ENCODE measurements at regions not wholly inside any gene's neighbourhood (a gene's known extent, or its start where the extent isn't known, plus 50 kb on each side); places are given as distances from the start of the nearest gene placed in this dataset.
"Not testable (repeated sequence)": the region's sequence is repeated elsewhere in the genome, so short reads cannot be mapped to it uniquely, and the experiment has no call there.

GRCh38 chr1:30518186-30518585 is 205.2 kb downstream of the MATN1 start:
- no peaks in the 10 kb centered on the region for H3K9me3 ChIP-seq (ENCODE audit: insufficient read depth, low read length)
- no peak overlapping the region for H3K9ac ChIP-seq (ENCODE audit: insufficient read length, low read depth)
- no peaks in the 10 kb centered on the region for H3K36me3 ChIP-seq (ENCODE audit: insufficient read depth, insufficient read length, low read length)
- TF ChIP-seq ZNF274 (IDR thresholded peaks at IDR 0.05; ENCODE audit: low read depth, low read length): no peak
- no peak for TF ChIP-seq YY1 (IDR thresholded peaks at IDR 0.05; ENCODE audit: insufficient read depth, insufficient read length)
- no peak for TF ChIP-seq SUZ12 (IDR thresholded peaks at IDR 0.05; ENCODE audit: extremely low read depth, insufficient read depth, insufficient read length)
- peaks cover 4% of the 10 kb centered on the region for H3K27me3 ChIP-seq (ENCODE audit: insufficient read depth, insufficient read length)
- H3K4me3 ChIP-seq (ENCODE audit: insufficient read length, low read depth): no peak overlapping the region
- H3K4me1 ChIP-seq (ENCODE audit: insufficient read depth, insufficient read length): peaks cover 21% of the 10 kb centered on the region
- DNase-seq (ENCODE audit: low read depth, low spot score): no peak

- not testable (repeated sequence) for H3K9ac ChIP-seq (ENCODE audit: insufficient read length, low read depth); H3K36me3 ChIP-seq (ENCODE audit: insufficient read depth, insufficient read length, low read length); DNase-seq (ENCODE audit: low read depth, low spot score); H3K9me3 ChIP-seq (ENCODE audit: insufficient read depth, low read length); H3K27me3 ChIP-seq (ENCODE audit: insufficient read depth, insufficient read length); H3K4me3 ChIP-seq (ENCODE audit: insufficient read length, low read depth)
- peaks cover 21% of the 10 kb centered on the region for H3K4me1 ChIP-seq (ENCODE audit: insufficient read depth, insufficient read length)
These were observed 205.7 kb downstream of the MATN1 start for GRCh38 chr1:30517666-30518065.

GRCh38 chr1:30517241-30517640 is 206.1 kb downstream of the MATN1 start:
- not testable (repeated sequence) for H3K36me3 ChIP-seq (ENCODE audit: insufficient read depth, insufficient read length, low read length); H3K9ac ChIP-seq (ENCODE audit: insufficient read length, low read depth); H3K4me3 ChIP-seq (ENCODE audit: insufficient read length, low read depth); H3K9me3 ChIP-seq (ENCODE audit: insufficient read depth, low read length); H3K27me3 ChIP-seq (ENCODE audit: insufficient read depth, insufficient read length); DNase-seq (ENCODE audit: low read depth, low spot score)
- H3K4me1 ChIP-seq (ENCODE audit: insufficient read depth, insufficient read length): peaks cover 25% of the 10 kb centered on the region

- TF ChIP-seq SUZ12 (IDR thresholded peaks at IDR 0.05; ENCODE audit: extremely low read depth, insufficient read depth, insufficient read length) (no peak), ZNF274 (IDR thresholded peaks at IDR 0.05; ENCODE audit: low read depth, low read length) (no peak), YY1 (IDR thresholded peaks at IDR 0.05; ENCODE audit: insufficient read depth, insufficient read length) (no peak)
- no peak for DNase-seq (ENCODE audit: low read depth, low spot score)
- H3K36me3 ChIP-seq (ENCODE audit: insufficient read depth, insufficient read length, low read length): no peaks in the 10 kb centered on the region
These were observed 206.9 kb downstream of the MATN1 start for GRCh38 chr1:30516485-30516858.

GRCh38 chr1:30515755-30516484 is 207.5 kb downstream of the MATN1 start:
- H3K27me3 ChIP-seq (ENCODE audit: insufficient read depth, insufficient read length): no peaks in the 10 kb centered on the region
- no peak overlapping the region for H3K4me3 ChIP-seq (ENCODE audit: insufficient read length, low read depth)
- no peak for DNase-seq (ENCODE audit: low read depth, low spot score)
- TF ChIP-seq ZNF274 (IDR thresholded peaks at IDR 0.05; ENCODE audit: low read depth, low read length): no peak
- no peak for TF ChIP-seq SUZ12 (IDR thresholded peaks at IDR 0.05; ENCODE audit: extremely low read depth, insufficient read depth, insufficient read length)
- TF ChIP-seq YY1 (IDR thresholded peaks at IDR 0.05; ENCODE audit: insufficient read depth, insufficient read length): no peak
- peaks cover 27% of the 10 kb centered on the region for H3K4me1 ChIP-seq (ENCODE audit: insufficient read depth, insufficient read length)
- H3K9ac ChIP-seq (ENCODE audit: insufficient read length, low read depth): no peak overlapping the region
- H3K36me3 ChIP-seq (ENCODE audit: insufficient read depth, insufficient read length, low read length): no peaks in the 10 kb centered on the region
- H3K9me3 ChIP-seq (ENCODE audit: insufficient read depth, low read length): no peaks in the 10 kb centered on the region

More at GRCh38 chr1:30516485-30516858, 206.9 kb downstream of the MATN1 start:
- H3K4me3 ChIP-seq (ENCODE audit: insufficient read length, low read depth): no peak overlapping the region
- no peaks in the 10 kb centered on the region for H3K9me3 ChIP-seq (ENCODE audit: insufficient read depth, low read length)
- no peaks in the 10 kb centered on the region for H3K27me3 ChIP-seq (ENCODE audit: insufficient read depth, insufficient read length)
- H3K4me1 ChIP-seq (ENCODE audit: insufficient read depth, insufficient read length): peaks cover 28% of the 10 kb centered on the region
- H3K9ac ChIP-seq (ENCODE audit: insufficient read length, low read depth): no peak overlapping the region

GRCh38 chr1:30514945-30515344 is 208.4 kb downstream of the MATN1 start:
- peaks cover 27% of the 10 kb centered on the region for H3K4me1 ChIP-seq (ENCODE audit: insufficient read depth, insufficient read length)
- TF ChIP-seq ZNF274 (IDR thresholded peaks at IDR 0.05; ENCODE audit: low read depth, low read length) (no peak), SUZ12 (IDR thresholded peaks at IDR 0.05; ENCODE audit: extremely low read depth, insufficient read depth, insufficient read length) (no peak), YY1 (IDR thresholded peaks at IDR 0.05; ENCODE audit: insufficient read depth, insufficient read length) (no peak)
- DNase-seq (ENCODE audit: low read depth, low spot score): no peak
- no peaks in the 10 kb centered on the region for H3K9me3 ChIP-seq (ENCODE audit: insufficient read depth, low read length)
- H3K4me3 ChIP-seq (ENCODE audit: insufficient read length, low read depth): no peak overlapping the region
- H3K9ac ChIP-seq (ENCODE audit: insufficient read length, low read depth): no peak overlapping the region
- no peaks in the 10 kb centered on the region for H3K27me3 ChIP-seq (ENCODE audit: insufficient read depth, insufficient read length)
- no peaks in the 10 kb centered on the region for H3K36me3 ChIP-seq (ENCODE audit: insufficient read depth, insufficient read length, low read length)

- Histone ChIP-seq H3K4me1 (ENCODE audit: insufficient read depth, insufficient read length) (peaks cover 27% of the 10 kb centered on the region), H3K9ac (ENCODE audit: insufficient read length, low read depth) (no peak overlapping the region), H3K9me3 (ENCODE audit: insufficient read depth, low read length) (no peaks in the 10 kb centered on the region), H3K4me3 (ENCODE audit: insufficient read length, low read depth) (no peak overlapping the region), H3K36me3 (ENCODE audit: insufficient read depth, insufficient read length, low read length) (no peaks in the 10 kb centered on the region), H3K27me3 (ENCODE audit: insufficient read depth, insufficient read length) (no peaks in the 10 kb centered on the region)
- DNase-seq (ENCODE audit: low read depth, low spot score): no peak
- TF ChIP-seq YY1 (IDR thresholded peaks at IDR 0.05; ENCODE audit: insufficient read depth, insufficient read length) (no peak), SUZ12 (IDR thresholded peaks at IDR 0.05; ENCODE audit: extremely low read depth, insufficient read depth, insufficient read length) (no peak), ZNF274 (IDR thresholded peaks at IDR 0.05; ENCODE audit: low read depth, low read length) (no peak)
These were observed 209.2 kb downstream of the MATN1 start for GRCh38 chr1:30514137-30514654.

All from NT2/D1 (cell line).